ENCODE measurements at regions not wholly inside any gene's neighbourhood (a gene's known extent, or its start where the extent isn't known, plus 50 kb on each side); places are given as distances from the start of the nearest gene placed in this dataset.

GRCh38 chr4:14749910-14750309, 252.4 kb upstream of the CPEB2 start:
- peak; percentile 32 for DNase-seq (ENCODE audit: insufficient read length, low spot score, missing footprints)
- H2AFZ ChIP-seq (ENCODE audit: low read length): no peak overlapping the region
- no peak overlapping the region for H3K27ac ChIP-seq (ENCODE audit: low read depth, low read length)
- no peaks in the 10 kb centered on the region for H3K36me3 ChIP-seq (ENCODE audit: insufficient read depth, low read length)
- peaks cover 5% of the 10 kb centered on the region for H3K9me3 ChIP-seq (ENCODE audit: low read depth, low read length)
- H3K4me3 ChIP-seq (ENCODE audit: insufficient read depth, low read length): no peak overlapping the region
- peak; percentile 41 for TF ChIP-seq CTCF (IDR thresholded peaks at IDR 0.05; ENCODE audit: extremely low read depth, low read depth, low read length)
- no peaks in the 10 kb centered on the region for H3K79me2 ChIP-seq (ENCODE audit: insufficient read depth, low read length)
- no peak overlapping the region for H3K4me2 ChIP-seq (ENCODE audit: insufficient read depth, low read length)
- H4K20me1 ChIP-seq (ENCODE audit: insufficient read depth, low read length): no peaks in the 10 kb centered on the region
- H3K27me3 ChIP-seq (ENCODE audit: insufficient read depth, low read length): no peaks in the 10 kb centered on the region
- H3K4me1 ChIP-seq (ENCODE audit: insufficient read depth, low read length): no peaks in the 10 kb centered on the region

GRCh38 chr4:14752341-14753046, 249.8 kb upstream of the CPEB2 start:
- no peaks in the 10 kb centered on the region for H3K4me1 ChIP-seq (ENCODE audit: insufficient read depth, low read length)

GRCh38 chr4:14767142-14767541, 235.1 kb upstream of the CPEB2 start:
- Histone ChIP-seq H3K4me1 (ENCODE audit: insufficient read depth, low read length) (no peaks in the 10 kb centered on the region), H3K4me3 (ENCODE audit: insufficient read depth, low read length) (no peak overlapping the region), H3K36me3 (ENCODE audit: insufficient read depth, low read length) (no peaks in the 10 kb centered on the region), H3K9me3 (ENCODE audit: low read depth, low read length) (no peaks in the 10 kb centered on the region), H2AFZ (ENCODE audit: low read length) (no peak overlapping the region), H3K27ac (ENCODE audit: low read depth, low read length) (no peak overlapping the region), H3K4me2 (ENCODE audit: insufficient read depth, low read length) (no peak overlapping the region), H3K27me3 (ENCODE audit: insufficient read depth, low read length) (peaks cover 2% of the 10 kb centered on the region), H3K79me2 (ENCODE audit: insufficient read depth, low read length) (no peaks in the 10 kb centered on the region), H4K20me1 (ENCODE audit: insufficient read depth, low read length) (no peaks in the 10 kb centered on the region)
- no peak for TF ChIP-seq CTCF (IDR thresholded peaks at IDR 0.05; ENCODE audit: extremely low read depth, low read depth, low read length)
- no peak for DNase-seq (ENCODE audit: insufficient read length, low spot score, missing footprints)

More at GRCh38 chr4:14752341-14753046, 249.8 kb upstream of the CPEB2 start:
- Histone ChIP-seq H3K79me2 (ENCODE audit: insufficient read depth, low read length) (no peaks in the 10 kb centered on the region), H3K4me3 (ENCODE audit: insufficient read depth, low read length) (no peak overlapping the region), H3K36me3 (ENCODE audit: insufficient read depth, low read length) (no peaks in the 10 kb centered on the region), H4K20me1 (ENCODE audit: insufficient read depth, low read length) (no peaks in the 10 kb centered on the region), H2AFZ (ENCODE audit: low read length) (no peak overlapping the region), H3K27ac (ENCODE audit: low read depth, low read length) (no peak overlapping the region), H3K4me2 (ENCODE audit: insufficient read depth, low read length) (no peak overlapping the region), H3K9me3 (ENCODE audit: low read depth, low read length) (peaks cover 5% of the 10 kb centered on the region), H3K27me3 (ENCODE audit: insufficient read depth, low read length) (no peaks in the 10 kb centered on the region)
- no peak for DNase-seq (ENCODE audit: insufficient read length, low spot score, missing footprints)
- TF ChIP-seq CTCF (IDR thresholded peaks at IDR 0.05; ENCODE audit: extremely low read depth, low read depth, low read length): no peak

- no peaks in the 10 kb centered on the region for H3K4me1 ChIP-seq (ENCODE audit: insufficient read depth, low read length)
- TF ChIP-seq CTCF (IDR thresholded peaks at IDR 0.05; ENCODE audit: extremely low read depth, low read depth, low read length): no peak
These were observed 233.8 kb upstream of the CPEB2 start for GRCh38 chr4:14768449-14768848.

More at GRCh38 chr4:14768449-14768848, 233.8 kb upstream of the CPEB2 start:
- no peak overlapping the region for H3K4me2 ChIP-seq (ENCODE audit: insufficient read depth, low read length)
- H3K27me3 ChIP-seq (ENCODE audit: insufficient read depth, low read length): peaks cover 2% of the 10 kb centered on the region
- no peak overlapping the region for H3K27ac ChIP-seq (ENCODE audit: low read depth, low read length)
- no peaks in the 10 kb centered on the region for H3K9me3 ChIP-seq (ENCODE audit: low read depth, low read length)
- H3K4me3 ChIP-seq (ENCODE audit: insufficient read depth, low read length): no peak overlapping the region
- no peaks in the 10 kb centered on the region for H4K20me1 ChIP-seq (ENCODE audit: insufficient read depth, low read length)
- H3K79me2 ChIP-seq (ENCODE audit: insufficient read depth, low read length): no peaks in the 10 kb centered on the region
- H2AFZ ChIP-seq (ENCODE audit: low read length): no peak overlapping the region
- no peaks in the 10 kb centered on the region for H3K36me3 ChIP-seq (ENCODE audit: insufficient read depth, low read length)
- no peak for DNase-seq (ENCODE audit: insufficient read length, low spot score, missing footprints)
